ENCODE measurements at regions not wholly inside any gene's neighbourhood (a gene's known extent, or its start where the extent isn't known, plus 50 kb on each side); places are given as distances from the start of the nearest gene placed in this dataset.
"Not testable (repeated sequence)": the region's sequence is repeated elsewhere in the genome, so short reads cannot be mapped to it uniquely, and the experiment has no call there.

- TF ChIP-seq CTCF, POLR2A (IDR thresholded peaks at IDR 0.05): not testable (repeated sequence)
These were observed 327.2 kb upstream of the WSB1 start for GRCh38 chr17:26966625-26967179.

Measured in right lobe of liver (tissue), 4 donors.